Hematopoietic multipotent progenitor cell treated with erythropoietin and hydrocortisone succinate and interleukin-3 and kit ligand, for 6 days (in vitro differentiated cells): ENCODE measurements at regions not wholly inside any gene's neighbourhood (a gene's known extent, or its start where the extent isn't known, plus 50 kb on each side); places are given as distances from the start of the nearest gene placed in this dataset.
A peak's percentile ranks its signal among the peaks of the same experiment; 100 is the strongest.
"Not testable (repeated sequence)": the region's sequence is repeated elsewhere in the genome, so short reads cannot be mapped to it uniquely, and the experiment has no call there.

Experiments
- DNase-seq: peaks from one replicate; pipeline ENCODE4 v3.0.0-alpha.2; 2015

DNA sequence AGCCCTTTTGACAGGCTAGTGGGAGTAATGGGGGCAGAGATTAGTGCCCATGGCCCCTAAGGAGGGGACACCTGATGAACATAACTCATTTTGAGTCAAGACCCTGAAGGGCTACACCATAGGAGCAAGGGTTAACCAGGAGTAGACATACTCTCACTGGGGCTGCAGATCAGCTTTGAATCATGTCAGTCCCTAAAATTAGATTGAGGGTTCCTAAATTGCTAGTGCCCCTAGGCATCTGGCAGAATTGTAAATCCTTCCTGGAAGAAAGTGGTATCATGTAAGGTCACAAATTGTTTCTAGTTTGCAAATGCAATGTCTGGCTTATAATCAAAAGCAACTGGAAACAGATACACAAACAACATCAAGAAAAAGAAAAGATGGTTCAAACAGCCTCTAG is 52.1 kb upstream of the LRRC37A2 start:
- DNase-seq: not testable (repeated sequence)

DNA sequence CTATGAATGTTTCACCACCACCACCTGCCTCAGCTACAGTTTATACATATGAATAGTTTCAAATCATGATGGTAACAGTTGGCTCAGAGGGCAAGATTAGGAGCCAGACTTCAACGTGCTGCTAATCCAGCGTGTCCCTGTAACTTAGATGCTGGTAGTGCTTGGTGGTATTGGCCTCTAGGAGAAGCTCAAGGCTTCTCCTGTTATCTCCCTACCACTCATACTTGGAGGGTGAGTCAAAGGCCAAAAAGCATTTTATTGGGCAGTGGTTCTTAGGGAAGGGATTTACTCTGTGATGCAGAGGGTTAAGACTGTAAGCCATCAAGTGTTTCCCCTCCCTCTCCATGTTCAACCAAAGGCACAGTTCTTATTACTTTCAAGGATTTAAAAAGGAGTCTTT is 57.2 kb upstream of the LRRC37A2 start:
- not testable (repeated sequence) for DNase-seq

DNA sequence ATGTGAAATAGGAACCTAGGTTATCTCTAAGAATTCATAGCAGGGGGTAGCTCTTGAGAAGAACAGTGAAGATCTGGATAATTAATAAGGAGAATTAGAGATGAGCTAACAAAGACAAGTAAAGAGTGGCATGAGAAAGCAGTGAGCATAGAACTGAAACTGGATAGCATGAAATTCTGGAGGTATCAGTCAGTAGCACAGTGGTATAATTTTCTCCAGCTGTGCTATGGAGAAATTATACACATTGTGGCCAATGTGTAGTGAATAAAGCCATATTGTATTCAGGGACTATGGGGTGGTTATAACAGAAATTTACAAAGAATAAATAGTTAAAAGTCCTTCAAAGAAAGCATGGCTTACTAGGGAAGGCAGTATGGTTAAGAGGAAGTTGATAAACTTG is 57.7 kb upstream of the LRRC37A2 start:
- DNase-seq: not testable (repeated sequence)

DNA sequence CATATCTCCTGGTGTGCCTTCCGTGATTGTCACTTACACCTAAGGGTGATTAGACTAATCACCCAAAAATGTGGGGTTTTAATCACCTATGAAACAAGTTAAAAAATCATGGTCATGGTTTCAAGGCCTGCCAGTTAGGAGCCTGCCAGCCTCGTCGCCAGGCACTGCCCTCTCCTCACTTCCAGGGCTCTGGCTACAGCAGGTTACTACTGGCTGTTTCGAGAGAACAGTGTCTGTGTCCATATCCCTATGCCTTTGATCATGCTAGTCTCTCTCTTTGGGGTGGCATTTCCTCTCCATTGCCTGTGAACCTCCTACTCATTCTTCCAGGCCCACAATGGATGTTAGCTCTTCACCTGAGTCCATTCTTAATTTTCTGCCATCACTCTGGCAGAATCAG is 59.2 kb upstream of the LRRC37A2 start:
- DNase-seq: not testable (repeated sequence)

DNA sequence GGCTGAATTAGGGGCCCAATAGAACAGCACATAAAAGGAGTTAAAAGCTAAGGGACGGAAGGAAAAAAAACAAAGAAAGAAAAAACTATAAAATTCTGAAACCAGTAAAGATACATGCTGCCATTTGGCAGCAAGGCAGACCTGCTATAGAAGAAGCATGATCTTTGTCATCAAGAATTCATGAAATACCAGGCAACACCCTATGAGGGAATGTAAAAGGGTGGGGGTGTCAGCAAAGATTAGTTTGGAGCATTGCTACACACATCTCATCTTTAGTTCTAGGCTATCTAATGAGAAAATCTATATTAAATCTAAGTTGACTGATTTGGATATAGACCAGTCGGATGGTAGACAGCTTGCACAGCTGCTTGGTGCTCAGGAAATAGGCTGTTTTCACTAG is 66.4 kb upstream of the LRRC37A2 start:
- DNase-seq: not testable (repeated sequence)

DNA sequence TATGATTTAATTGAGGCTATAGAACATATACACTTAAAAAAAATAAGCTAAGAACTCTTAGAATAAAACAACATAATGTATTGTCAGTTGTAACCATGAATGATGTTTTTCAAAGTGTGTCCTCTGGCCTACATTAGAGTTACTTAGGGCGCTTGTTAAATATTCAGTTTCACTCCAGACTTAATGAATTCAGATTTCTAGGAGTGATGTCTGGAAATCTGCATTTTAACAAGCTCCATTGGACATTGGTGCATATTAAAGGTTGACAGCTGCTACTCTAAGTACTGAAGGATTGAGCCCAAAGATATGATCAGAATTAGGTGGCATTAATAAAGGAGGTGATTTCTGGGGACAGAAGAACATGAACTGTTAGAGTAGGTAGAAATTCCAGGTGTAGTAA is 66.9 kb upstream of the LRRC37A2 start:
- not testable (repeated sequence) for DNase-seq

DNA sequence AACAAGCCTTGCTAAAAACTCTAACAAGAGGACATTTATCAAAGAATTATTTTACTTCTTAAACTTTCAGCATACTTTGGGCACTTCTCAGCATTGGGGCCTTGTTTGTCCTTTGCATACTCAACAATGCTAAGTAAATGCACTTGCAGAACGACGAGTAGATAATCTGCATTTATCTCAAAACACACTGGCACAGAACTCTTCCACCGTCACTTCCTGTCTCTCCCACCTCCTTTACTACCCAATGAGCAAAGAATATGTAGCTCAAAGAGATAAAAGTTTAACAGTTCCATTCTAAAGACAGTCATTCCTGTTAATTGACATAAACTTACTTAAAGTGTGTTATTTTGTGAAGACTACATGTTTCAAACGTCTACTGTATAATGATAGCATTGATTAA is 70.1 kb upstream of the LRRC37A2 start:
- DNase-seq: not testable (repeated sequence)

DNA sequence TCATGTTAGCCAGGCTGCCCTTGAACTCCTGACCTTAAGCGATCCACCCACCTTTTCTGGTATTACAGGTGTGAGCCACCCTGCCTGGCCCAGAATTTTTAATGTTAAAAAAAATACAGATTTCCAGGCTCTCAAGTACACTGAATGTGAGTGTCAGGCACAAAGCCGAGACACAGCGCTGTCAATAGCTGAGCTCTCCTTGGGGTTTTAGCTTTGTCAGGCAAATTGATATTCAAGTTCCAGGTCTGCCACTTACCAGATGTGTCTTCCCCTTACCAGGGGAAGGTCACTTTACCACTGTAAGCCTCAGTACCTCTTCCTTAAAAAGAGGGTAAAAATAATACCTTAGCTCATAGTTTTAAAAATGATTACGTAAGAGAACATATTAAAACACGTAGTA is 71.6 kb upstream of the LRRC37A2 start:
- not testable (repeated sequence) for DNase-seq

DNA sequence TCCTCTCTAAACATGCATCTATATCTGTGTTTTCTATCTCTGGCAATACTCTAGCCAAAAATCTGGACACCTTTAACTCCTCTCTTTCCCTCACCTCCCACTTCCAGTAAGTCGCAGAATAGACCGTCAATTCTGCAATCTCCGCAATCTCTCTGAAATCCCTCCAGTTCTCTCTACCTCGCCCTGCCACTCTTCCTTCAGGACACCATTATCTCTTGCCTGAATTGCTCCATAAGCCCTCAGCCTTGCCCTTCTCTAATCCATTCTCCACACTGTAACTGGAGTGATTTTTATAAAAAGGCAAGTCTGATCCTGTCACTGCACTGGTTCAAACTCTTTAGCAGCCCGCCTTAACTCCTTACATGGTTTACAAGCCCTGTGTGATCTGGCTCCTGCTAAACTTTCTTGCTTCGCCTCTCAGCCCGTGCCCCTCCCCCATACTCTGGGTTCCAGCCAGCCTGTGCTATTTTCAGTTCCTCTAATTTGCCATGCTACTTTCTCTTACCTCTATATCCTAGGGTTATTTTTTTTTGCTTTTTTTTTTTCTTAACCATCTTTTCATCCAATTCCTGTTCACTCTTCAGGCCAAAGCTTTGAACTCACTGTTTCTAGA is 73.0 kb upstream of the ARL17B start:
- DNase-seq: not testable (repeated sequence)

DNA sequence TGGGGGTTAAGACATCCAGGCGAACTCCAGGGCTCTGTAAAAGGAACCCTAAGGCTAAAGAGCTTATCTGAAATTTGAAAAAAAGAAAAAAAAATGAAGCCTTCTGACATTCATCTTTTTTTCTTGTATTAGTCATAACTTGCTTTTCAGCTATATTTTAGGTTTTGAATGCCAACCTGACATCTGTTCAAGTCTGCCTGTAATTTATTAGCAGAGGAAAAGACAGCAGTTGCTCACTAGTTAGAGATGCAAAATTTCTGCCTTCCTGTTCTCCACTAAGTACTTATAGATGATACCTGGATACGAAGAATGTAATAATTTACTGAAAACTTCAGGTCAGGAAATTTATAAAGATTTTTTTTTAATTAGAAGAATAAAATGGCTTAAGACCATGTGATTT is 68.7 kb upstream of the ARL17B start:
- DNase-seq: not testable (repeated sequence)

DNA sequence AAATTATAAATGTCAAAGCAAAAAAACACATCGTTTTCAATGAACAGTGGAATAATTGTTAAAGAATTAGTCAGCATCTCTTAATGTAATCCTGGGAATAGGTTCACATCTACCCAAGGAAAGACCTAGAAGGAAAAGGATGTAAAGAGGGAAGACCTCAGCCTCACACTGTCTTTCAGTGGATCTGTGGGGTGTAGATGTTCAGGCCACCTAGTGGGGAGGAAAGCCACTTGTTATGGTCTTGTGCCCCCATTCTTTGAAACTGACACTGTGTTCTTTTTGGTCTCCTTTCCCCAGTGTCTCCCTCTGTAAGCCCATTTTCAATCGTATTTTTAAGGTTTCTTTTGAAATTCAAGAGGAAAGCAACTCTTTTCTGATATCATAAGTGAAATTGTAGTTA is 68.1 kb upstream of the ARL17B start:
- not testable (repeated sequence) for DNase-seq

DNA sequence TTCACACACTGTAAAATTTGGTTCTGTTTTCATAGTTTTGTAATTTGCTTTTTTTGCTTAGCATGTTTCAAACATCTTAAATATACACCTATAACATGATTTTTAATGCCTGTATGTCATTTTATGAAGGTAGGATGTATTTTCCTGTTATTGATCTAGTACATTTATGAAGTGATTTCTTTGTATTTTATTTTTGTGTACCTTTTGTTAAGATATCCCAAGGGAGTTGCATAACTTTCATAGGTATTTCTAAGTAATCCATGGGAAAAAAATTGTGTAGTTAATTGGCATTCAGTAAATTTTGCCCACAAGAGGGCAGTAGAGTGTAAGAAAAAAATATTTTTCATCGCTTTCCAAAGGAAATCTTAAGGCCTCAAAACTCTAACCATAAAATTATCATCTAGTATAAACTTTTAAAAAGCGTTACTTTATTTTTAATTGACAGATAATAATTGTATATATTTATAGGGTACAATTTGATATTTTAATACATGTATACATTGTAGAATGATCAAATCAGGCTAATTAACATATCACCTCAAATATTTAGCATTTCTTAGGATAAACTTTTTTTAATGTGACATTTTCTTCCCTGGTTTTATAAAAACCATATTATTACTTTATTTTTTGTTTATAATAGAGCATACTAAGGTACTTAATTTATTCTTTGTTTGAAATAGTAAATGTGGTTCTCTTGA is 62.8 kb upstream of the ARL17B start:
- not testable (repeated sequence) for DNase-seq

DNA sequence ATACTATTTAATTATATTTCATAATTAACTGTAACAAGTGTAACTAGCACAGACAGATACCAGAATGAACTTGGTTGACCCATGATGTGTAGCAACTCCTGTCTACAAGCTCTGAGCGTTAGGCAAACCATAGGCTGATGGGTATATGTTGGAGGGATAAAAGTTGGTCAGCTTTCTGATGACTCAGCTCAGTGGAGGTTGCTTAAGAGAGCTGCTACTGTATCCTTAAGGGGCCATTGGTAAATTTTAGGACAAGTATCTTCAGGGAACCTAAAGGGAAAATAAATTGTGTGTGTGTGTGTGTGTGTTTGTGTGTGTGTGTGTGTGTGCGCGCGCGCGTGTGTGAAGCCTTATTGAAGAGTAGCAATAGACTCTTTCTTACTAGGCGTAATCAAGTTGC is 56.3 kb upstream of the ARL17B start:
- DNase-seq: peak; percentile 42

DNA sequence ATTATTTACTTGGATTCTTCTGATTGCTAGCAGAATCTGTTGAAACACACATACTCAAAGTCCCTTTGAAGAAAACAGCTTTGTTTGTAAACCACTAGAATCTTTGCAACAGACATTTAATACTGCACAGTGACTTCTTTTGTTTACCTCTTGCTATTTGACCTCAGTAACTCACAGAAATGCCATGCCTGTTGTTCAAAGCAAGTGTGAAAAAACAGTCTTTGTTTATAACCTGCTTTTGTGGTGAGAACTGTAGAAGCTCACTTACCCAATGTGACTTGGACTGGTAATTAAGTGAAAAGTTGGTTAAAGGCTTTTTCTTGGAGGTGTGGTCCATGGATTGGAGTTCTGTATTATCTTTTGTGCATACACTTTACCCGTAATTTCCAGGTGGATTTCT is 55.7 kb upstream of the ARL17B start:
- DNase-seq: not testable (repeated sequence)

DNA sequence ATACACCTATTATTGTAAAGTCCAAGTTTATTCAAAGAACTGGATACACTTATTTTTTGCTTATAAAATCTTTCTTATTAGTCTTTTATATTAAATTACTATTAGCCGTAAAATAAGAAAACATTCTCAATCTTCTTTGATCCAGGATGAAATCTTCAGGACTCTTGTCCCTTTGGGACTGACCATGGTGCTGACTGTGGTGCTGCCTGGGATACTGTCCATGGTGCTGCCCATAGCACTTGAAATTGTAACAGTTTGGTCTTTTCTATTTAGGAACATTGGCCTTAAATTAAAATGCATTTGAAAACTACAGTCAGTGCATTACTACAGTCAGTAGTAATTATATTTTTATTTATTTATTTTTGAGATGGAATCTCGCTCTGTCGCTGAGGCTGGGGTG is 53.0 kb upstream of the ARL17B start:
- not testable (repeated sequence) for DNase-seq

DNA sequence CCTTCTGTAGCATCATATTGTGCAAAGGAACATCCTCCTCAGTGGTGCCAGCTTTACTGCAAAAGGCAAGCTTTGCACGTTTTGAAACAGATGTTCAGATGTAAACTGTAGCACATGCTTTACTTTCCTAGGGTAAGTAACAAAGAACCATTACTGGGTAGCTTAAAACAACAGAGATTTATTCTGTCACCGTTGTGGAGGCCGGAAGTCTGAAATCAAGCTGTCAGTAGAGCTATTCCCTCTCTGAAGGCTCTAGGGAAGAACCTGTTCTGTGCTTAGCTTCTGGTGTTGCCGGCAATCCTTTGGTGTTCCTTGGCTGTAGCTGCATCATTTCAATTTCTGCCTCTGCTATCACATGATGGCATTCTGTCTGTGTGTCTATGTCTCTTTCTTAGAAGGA is 50.6 kb upstream of the ARL17B start:
- DNase-seq: not testable (repeated sequence)

DNA sequence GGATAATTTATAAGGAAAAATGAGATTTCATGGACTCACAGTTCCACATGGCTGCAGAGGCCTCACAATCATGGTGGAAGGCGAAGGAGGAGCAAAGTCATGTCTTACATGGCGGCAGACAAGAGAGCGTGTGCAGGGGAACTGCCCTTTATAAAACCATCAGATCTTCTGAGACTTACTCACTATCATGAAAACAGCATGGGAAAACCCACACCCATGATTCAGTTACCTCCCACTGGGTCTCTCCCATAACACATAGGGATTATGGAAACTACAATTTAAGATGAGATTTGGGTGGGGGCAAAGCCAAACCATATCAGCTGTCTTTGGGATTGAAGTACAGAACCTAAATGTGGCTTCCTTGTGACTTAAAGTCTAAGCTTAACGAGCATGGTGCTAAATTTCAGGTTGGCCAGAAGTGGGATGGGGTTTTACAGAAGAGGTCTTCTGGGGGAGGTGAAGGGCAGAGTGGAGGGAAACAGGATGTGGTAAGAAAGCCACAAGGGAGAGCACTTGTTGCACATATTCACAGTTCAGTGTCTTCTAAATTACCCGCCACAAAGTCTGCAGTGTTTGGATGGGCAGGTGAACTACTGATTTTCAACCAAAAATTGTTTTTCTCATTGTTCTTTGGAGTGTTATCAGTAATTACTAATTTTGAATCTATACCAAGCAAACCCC is 49.7 kb upstream of the ARL17B start:
- DNase-seq: not testable (repeated sequence)
